NB4 (cell line): ENCODE measurements at regions not wholly inside any gene's neighbourhood (a gene's known extent, or its start where the extent isn't known, plus 50 kb on each side); places are given as distances from the start of the nearest gene placed in this dataset.

Experiments
- CTCF ChIP-seq: IDR thresholded peaks from one replicate; pipeline ENCODE4 v1.5.1; 2012; ENCODE audit warnings: low read depth, low read length
- MAX ChIP-seq: IDR thresholded peaks from 2 replicates; pipeline ENCODE4 v1.6.1; 2011; ENCODE audit warnings: low read depth, low read length
- MYC ChIP-seq: IDR thresholded peaks from 2 replicates; pipeline ENCODE4 v1.6.1; 2011; ENCODE audit warnings: low read depth, low read length
- POLR2A ChIP-seq: IDR thresholded peaks from 2 replicates; pipeline ENCODE4 v1.6.1; 2011; ENCODE audit warnings: mild to moderate bottlenecking; ENCODE audit not compliant: insufficient read length; ENCODE audit errors: extremely low read depth

- TF ChIP-seq CTCF, result no peak
- TF ChIP-seq MAX, result no peak
- no peak for TF ChIP-seq POLR2A
- TF ChIP-seq MYC, result no peak
Measured at GRCh38 chr9:29336281-29336680, 1763.0 kb upstream of the C9orf72 start.
